ENCODE measurements at regions not wholly inside any gene's neighbourhood (a gene's known extent, or its start where the extent isn't known, plus 50 kb on each side); places are given as distances from the start of the nearest gene placed in this dataset.

DNA sequence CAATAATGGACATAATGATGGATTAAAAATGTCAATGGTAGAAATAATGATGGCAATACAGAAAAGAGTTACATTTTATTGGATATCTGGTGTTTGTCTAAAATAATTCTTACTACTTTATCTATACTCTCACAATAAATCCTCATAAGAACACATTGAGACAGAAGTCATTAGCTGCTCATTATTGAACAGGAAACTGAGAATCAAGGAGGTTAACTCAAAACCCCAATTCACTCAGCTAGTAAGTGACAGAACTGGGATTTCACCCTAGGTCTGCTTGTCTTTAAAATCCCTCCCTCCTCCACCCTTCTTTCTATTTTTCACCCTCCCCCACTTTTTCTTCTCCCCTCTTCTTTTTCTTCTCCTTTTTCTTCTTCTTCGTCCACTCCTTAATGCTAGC lies 285.8 kb upstream of the TNC start:
- H3K4me3 ChIP-seq = no peak overlapping the region
- no peak for DNase-seq
- no peak for TF ChIP-seq POLR2A (IDR thresholded peaks at IDR 0.05)
- TF ChIP-seq, protein P1, sequence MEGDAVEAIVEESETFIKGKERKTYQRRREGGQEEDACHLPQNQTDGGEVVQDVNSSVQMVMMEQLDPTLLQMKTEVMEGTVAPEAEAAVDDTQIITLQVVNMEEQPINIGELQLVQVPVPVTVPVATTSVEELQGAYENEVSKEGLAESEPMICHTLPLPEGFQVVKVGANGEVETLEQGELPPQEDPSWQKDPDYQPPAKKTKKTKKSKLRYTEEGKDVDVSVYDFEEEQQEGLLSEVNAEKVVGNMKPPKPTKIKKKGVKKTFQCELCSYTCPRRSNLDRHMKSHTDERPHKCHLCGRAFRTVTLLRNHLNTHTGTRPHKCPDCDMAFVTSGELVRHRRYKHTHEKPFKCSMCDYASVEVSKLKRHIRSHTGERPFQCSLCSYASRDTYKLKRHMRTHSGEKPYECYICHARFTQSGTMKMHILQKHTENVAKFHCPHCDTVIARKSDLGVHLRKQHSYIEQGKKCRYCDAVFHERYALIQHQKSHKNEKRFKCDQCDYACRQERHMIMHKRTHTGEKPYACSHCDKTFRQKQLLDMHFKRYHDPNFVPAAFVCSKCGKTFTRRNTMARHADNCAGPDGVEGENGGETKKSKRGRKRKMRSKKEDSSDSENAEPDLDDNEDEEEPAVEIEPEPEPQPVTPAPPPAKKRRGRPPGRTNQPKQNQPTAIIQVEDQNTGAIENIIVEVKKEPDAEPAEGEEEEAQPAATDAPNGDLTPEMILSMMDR (IDR thresholded peaks at IDR 0.05) = no peak
- no peaks in the 10 kb centered on the region for H3K36me3 ChIP-seq
- H3K27ac ChIP-seq = no peak overlapping the region
- no peaks in the 10 kb centered on the region for H3K4me1 ChIP-seq
- no peaks in the 10 kb centered on the region for H3K27me3 ChIP-seq
- intact Hi-C loops (cut with DNase I; ENCODE audit: low total_unique reads) = no loop called here
- no peaks in the 10 kb centered on the region for H3K9me3 ChIP-seq

DNA sequence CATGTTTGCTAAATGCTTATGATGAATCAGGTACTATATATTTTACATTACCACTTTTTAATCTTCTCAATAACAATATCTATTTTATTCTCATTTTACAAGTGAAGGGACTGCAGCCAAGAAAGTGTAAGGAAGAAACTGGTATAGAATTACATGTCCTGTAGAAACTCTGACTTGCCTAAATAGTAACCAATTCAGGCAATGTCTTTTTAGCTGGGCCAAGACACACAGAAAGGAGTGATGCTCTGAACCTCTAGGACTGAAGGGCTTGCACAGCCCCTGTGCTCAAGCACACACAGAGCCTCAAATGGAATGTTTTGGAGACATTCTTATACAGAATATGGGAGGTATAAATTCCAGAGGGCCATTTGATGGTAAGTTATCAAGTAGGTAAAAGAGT lies 286.4 kb upstream of the TNC start:
- no peak for DNase-seq
- no peak for TF ChIP-seq POLR2A (IDR thresholded peaks at IDR 0.05)
- TF ChIP-seq, protein P1 (IDR thresholded peaks at IDR 0.05) = no peak
- Histone ChIP-seq H3K4me1 (no peaks in the 10 kb centered on the region), H3K9me3 (no peaks in the 10 kb centered on the region), H3K27me3 (no peaks in the 10 kb centered on the region), H3K4me3 (no peak overlapping the region), H3K27ac (no peak overlapping the region), H3K36me3 (no peaks in the 10 kb centered on the region)
- intact Hi-C loops (cut with DNase I; ENCODE audit: low total_unique reads) = no loop called here

DNA sequence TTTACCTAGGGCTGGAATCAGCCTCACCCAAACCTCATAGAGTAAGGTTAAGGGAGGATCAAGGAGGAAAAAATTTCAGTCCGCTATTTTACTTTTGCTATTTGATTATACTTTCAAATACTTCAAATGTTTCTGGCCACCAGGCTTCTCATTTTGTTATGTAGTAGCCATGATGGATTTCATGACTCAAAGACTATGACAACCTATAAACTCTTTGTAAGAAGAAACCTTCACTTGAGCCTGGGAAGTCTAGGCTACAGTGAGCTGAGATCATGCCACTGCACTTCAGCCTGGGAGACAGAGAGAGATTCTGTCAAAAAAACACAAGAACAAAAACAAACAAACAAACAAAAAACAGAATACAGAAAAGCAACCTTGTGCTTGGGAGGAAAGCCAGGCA lies 293.6 kb upstream of the TNC start:
- Histone ChIP-seq H3K4me1 (no peaks in the 10 kb centered on the region), H3K27ac (peak overlapping the region in 1 of 2 donors; percentile 3), H3K9me3 (no peaks in the 10 kb centered on the region), H3K36me3 (no peaks in the 10 kb centered on the region), H3K27me3 (no peaks in the 10 kb centered on the region), H3K4me3 (no peak overlapping the region)
- no peak for TF ChIP-seq POLR2A (IDR thresholded peaks at IDR 0.05)
- TF ChIP-seq, protein P1 (IDR thresholded peaks at IDR 0.05) = no peak
- DNase-seq = no peak
- intact Hi-C loops (cut with DNase I; ENCODE audit: low total_unique reads) = no loop called here

DNA sequence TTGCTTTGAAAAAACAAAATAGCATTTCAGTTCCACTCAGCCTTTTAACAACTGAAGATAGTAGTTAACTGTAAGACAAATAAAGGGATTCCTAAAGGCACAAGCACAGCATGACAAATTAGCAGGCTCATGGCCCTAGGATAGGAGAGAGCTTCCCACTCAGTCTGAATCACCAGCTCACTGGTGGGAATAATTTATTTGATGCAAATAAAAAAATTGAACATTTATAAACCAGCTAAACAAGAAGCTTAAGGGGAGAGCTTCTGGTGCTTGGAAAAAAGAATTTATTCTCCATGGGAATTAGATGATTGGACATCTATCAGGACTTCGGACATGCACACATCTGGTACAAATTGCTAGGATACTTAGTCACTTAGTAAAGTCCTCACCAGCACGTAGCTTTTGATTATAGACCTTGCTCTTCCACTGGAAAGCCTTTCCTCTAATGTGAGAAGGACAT lies 294.1 kb upstream of the TNC start:
- TF ChIP-seq, protein P1 (IDR thresholded peaks at IDR 0.05) = no peak
- no peak for TF ChIP-seq POLR2A (IDR thresholded peaks at IDR 0.05)
- Histone ChIP-seq H3K36me3 (no peaks in the 10 kb centered on the region), H3K27ac (peak overlapping the region in 1 of 2 donors; percentile 3), H3K4me3 (no peak overlapping the region), H3K27me3 (no peaks in the 10 kb centered on the region), H3K9me3 (no peaks in the 10 kb centered on the region), H3K4me1 (no peaks in the 10 kb centered on the region)
- DNase-seq = no peak
- intact Hi-C loops (cut with DNase I; ENCODE audit: low total_unique reads) = no loop called here

DNA sequence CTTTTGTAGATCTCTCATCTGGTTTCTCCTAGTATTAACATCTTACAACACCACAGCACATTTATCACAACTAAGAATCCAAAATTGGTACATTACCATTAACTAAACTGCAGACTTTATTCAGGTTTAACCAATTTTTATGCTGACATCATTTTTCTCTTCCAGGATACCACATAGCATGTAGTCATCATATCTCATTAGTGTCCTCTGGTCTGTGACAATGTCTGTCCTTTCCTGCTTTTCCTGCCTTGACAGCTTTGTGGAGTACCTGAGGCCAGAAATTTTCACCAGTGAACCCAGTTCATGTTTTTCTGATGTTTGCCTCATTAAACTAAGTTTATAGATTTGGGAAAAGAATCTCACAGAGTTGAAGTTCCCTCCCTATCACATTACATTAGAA lies 294.7 kb upstream of the TNC start:
- intact Hi-C loops (cut with DNase I; ENCODE audit: low total_unique reads) = no loop called here
- Histone ChIP-seq H3K4me3 (no peak overlapping the region), H3K4me1 (no peaks in the 10 kb centered on the region), H3K27me3 (no peaks in the 10 kb centered on the region), H3K27ac (no peak overlapping the region), H3K36me3 (no peaks in the 10 kb centered on the region), H3K9me3 (no peaks in the 10 kb centered on the region)
- no peak for DNase-seq
- TF ChIP-seq, protein P1 (IDR thresholded peaks at IDR 0.05) = no peak
- no peak for TF ChIP-seq POLR2A (IDR thresholded peaks at IDR 0.05)
